G401.6 (cell line): ENCODE measurements at regions not wholly inside any gene's neighbourhood (a gene's known extent, or its start where the extent isn't known, plus 50 kb on each side); places are given as distances from the start of the nearest gene placed in this dataset.

ENCODE experiments used
- FAIRE-seq: peaks from 2 replicates; lab custom pipeline; 2012; peaks lifted over from hg19 to GRCh38; lab: Jason Lieb, UNC

DNA sequence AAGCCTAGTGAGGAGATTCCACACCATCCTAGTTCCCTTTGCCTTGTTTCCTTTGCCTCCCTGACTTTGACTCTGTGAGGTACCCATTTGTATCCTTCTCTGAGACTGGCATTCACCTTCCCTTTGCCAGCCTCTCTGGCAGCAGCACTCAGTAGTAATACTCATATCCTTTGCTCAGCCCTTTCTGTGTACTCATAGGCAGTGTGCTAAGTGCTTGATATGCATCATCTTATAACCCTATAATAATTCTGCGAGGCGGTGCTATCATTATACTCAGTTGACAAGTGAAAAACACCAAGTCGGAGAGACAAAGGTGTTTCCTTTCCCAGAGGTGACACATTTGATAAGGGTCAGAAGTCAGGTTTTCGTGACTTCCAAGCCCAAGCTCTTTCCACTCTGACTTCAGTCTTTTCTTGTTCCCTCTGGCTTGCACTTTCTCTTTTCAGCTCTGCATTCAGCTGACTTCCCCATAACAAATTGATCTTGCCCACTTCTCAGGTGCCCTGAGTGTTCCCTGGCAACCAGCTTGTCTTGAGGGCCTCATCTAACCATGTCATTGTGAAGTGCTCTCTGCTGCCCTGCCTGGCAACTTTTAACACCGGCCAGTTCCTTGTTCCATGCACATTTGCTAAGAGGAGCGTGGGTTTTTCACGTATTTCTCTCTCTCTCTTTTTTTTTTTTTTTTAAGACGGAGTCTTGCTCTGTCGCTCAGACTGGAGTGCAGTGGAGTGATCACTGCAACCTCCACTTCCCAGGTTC lies 94.5 kb upstream of the UPP2 start:
- no peak for FAIRE-seq

GRCh38 chr2:158004126-158004764 lies 97.4 kb upstream of the UPP2 start:
- FAIRE-seq: no peak

DNA sequence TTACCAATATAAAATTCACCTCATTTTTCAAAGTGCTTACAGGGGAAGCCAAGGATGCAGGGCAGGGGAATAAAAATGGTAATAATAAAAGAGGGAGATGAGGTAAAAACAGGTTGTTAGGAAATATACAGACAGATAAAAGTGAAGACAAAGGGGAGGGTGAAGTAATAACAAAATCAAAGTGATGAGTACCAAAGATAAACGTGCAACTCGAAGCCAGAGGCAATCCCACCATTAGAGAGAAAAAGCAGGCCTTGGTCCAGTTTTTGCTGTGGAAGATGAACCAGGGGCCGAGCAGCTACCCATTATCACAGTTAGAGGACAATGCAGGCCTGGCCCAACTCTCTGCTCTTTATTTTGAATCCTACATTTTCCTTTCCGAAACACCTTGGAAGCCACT lies 99.6 kb upstream of the UPP2 start:
- no peak for FAIRE-seq

DNA sequence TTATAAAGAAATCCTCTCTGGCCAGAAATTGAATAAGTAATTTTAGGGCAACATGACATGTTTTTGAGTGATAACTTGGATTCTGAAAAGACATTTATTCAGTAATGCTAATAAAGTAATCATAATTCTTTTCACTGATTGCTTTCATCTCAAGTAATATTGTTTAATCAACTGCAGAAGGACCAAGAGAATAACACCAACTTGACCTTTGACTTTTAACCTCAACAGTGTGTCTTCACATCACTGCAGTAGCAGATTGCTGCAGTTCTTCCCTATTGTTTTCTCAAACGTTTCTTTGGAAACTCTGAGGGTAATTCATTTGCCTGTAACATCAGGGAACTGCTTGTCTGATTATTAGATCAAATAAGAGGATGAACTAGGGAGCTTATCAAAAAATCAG lies 104.9 kb upstream of the UPP2 start:
- no peak for FAIRE-seq

- FAIRE-seq: no peak
Observed at GRCh38 chr2:157995117-157995516, 106.6 kb upstream of the UPP2 start.

DNA sequence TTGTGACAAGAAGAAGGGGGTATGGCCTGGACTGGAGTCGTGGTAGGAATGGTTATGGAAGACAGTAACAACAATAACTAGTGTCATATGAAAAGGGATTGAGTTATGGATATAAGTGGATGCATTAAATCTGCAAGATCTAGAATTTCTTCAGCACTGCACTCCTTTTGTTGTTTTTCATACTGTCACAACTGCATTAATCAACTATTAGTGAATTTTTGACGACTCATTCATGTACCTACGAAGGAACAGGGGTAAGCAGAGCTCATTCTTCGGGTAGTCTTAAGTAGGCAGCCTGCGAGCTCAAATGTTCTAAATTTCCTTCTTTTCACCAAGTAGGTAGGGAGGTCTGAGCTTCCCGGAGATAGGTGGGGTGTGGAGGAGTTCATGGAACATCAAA lies 109.7 kb upstream of the UPP2 start:
- no peak for FAIRE-seq

GRCh38 chr2:157990173-157990572 lies 111.5 kb upstream of the UPP2 start:
- FAIRE-seq: no peak

- no peak for FAIRE-seq
Observed at GRCh38 chr2:157989227-157989626, 112.4 kb upstream of the UPP2 start.

- no peak for FAIRE-seq
Observed at GRCh38 chr2:157986761-157987160, 110.6 kb upstream of the ACVR1 start.

- no peak for FAIRE-seq
Observed at GRCh38 chr2:157984866-157985265, 108.7 kb upstream of the ACVR1 start.

GRCh38 chr2:157980020-157980419 lies 103.9 kb upstream of the ACVR1 start:
- no peak for FAIRE-seq

- no peak for FAIRE-seq
Observed at GRCh38 chr2:157971702-157972101, 95.6 kb upstream of the ACVR1 start.

GRCh38 chr2:157967856-157968255 lies 91.7 kb upstream of the ACVR1 start:
- no peak for FAIRE-seq

DNA sequence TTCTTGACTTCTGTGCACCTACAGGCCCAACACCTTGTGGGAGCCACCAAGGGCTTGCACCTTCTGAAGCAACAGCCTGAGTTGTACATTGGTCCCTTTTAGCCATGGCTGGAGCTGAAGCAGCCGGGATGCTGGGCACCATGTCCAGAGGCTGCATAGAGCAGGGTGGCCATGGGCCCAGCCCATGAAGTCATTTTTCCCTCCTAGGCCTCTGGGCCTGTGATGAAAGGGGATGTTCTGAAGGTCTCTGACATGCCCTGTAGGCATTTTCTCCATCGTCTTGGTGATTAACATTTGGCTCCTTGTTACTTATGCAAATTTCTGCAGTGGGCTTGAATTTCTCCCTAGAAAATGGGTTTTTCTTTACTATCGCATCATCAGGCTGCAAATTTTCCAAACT lies 83.1 kb upstream of the ACVR1 start:
- no peak for FAIRE-seq

DNA sequence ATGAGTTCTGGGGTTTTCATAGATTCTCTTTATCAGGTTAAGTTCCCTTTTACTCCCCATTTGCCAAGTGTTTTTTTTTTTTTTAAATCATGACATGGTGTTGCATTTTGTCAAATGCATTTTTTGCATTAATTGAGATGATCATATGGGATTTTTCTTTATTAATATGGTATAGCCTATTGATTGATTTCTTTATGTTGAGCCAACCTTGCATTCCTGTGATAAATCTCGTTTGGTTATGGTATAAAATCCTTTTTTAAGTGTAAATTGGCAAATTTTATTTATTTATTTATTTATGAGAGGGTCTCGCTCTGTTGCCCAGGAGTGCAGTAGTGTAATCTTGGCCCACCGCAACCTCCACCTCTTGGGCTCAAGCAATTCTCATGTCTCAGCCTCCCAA lies 81.5 kb upstream of the ACVR1 start:
- FAIRE-seq: no peak

DNA sequence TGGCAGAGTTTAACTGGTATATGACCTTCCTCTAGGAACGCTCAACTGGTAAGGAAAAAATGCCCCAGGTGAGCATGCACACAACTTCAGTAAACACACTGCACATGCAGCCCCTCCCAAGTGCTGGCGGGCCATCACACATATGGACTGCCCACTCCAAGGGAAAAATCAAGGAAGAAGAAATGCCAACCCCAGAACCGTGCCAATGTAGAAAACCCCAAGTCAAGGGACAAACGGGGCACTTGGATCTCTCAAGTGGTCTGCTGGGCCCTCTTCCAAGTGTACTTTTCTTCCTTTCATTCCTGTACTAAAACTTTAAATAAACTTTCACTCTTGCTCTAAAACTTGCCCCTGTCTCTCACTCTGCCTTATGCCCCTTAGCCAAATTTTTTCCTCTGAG lies 76.4 kb upstream of the ACVR1 start:
- no peak for FAIRE-seq

DNA sequence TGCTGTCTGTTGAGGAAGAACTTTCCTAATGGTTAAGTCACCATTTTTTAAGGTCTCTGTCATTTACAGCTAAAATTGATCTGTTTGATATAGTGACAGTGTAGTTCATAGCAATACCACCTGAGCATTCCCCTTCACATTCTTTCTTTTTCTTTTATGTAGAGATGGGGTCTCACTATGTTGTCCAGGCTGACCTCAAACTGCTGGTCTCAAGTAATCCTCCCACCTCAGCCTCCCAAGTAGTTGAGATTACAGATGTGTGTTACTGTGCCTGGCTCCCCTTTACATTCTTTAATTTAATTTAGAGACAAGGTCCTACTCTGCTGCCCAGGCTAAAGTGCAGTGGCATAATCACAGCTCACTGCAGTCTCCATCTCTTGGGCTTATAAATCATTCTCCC lies 72.7 kb upstream of the ACVR1 start:
- no peak for FAIRE-seq

GRCh38 chr2:157946919-157947557 lies 70.9 kb upstream of the ACVR1 start:
- FAIRE-seq: no peak

GRCh38 chr2:157940024-157940423 lies 63.9 kb upstream of the ACVR1 start:
- FAIRE-seq: no peak

- FAIRE-seq: no peak
Observed at GRCh38 chr2:157938556-157938955, 62.4 kb upstream of the ACVR1 start.

- FAIRE-seq: no peak
Observed at GRCh38 chr2:157936406-157936805, 60.3 kb upstream of the ACVR1 start.

DNA sequence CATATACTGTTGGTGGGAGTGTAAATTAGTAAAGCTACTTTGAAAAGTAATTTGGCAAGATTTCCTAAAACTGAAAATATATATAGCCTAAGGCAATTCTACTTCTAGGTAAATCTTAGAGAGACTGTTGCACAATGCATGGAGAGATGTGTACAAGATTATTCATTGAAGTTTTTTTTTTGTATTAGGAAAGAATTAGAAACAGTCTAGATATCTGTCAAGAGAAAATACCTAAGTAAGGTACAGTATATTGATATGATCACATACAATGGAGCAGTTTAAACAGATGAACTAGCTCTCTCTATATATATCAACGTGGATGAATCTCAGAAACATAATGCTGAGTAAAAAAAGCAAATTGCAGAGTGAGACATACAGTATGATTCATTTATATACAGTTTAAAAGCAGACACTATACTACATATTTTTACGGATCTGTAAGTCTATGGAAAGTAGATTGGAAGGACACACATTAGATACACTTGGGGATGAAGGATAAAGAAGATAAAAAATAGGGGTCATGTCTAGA lies 59.3 kb upstream of the ACVR1 start:
- no peak for FAIRE-seq

- no peak for FAIRE-seq
Observed at GRCh38 chr2:157934684-157935377, 58.7 kb upstream of the ACVR1 start.
